SK-N-SH (cell line): ENCODE measurements at regions not wholly inside any gene's neighbourhood (a gene's known extent, or its start where the extent isn't known, plus 50 kb on each side); places are given as distances from the start of the nearest gene placed in this dataset.

Source experiments
- CTCF ChIA-PET: fragments of 300-600, 350-600 bp; formaldehyde crosslinking; extraction: SDS; loops from one replicate; lab custom pipeline; 2021; lab: Yijun Ruan, JAX
- POLR2A ChIA-PET: fragments of 350-600 bp; sonication (Branson Sonifier 250); formaldehyde crosslinking; extraction: SDS; loops from one replicate; lab custom pipeline; 2020; ENCODE audit warnings: antibody characterized with exemption, inconsistent platforms; lab: Yijun Ruan, JAX
- DNase-seq: peaks from one replicate; pipeline ENCODE4 v3.0.0; 2012
- H2AFZ ChIP-seq: fragments of 200-600 bp; sonication (generic); 2 replicates; pipeline ENCODE4 v1.8.1; 2016; ENCODE audit warnings: antibody characterized with exemption, mild to moderate bottlenecking, low read depth
- H3F3A ChIP-seq: fragments of 200-600 bp; sonication (generic); replicated peaks from 2 replicates; pipeline ENCODE3; 2016; ENCODE audit warnings: antibody characterized with exemption, mild to moderate bottlenecking; ENCODE audit not compliant: insufficient read depth
- H3K27ac ChIP-seq, 2 experiments: fragments of 200-500 bp in 1 of 2; fragments of 200-600 bp in 1 of 2; sonication (Bioruptor generic) in 1 of 2; sonication (generic), shearing (Covaris generic) in 1 of 2; 2 replicates each; pipeline versions ENCODE4 v1.5.1 to v1.6.1; 2014 to 2016; ENCODE audit warnings: low read depth in 2 of 2, inconsistent platforms in 1 of 2, low read length in 1 of 2, mild to moderate bottlenecking in 1 of 2, mixed read lengths in 1 of 2
- H3K27me3 ChIP-seq: fragments of 200-600 bp; sonication (generic), shearing (Covaris generic); 2 replicates; pipeline ENCODE4 v1.6.1; 2016; ENCODE audit warnings: mixed run types; ENCODE audit not compliant: insufficient read depth
- H3K36me3 ChIP-seq, 2 experiments: fragments of 200-500 bp in 1 of 2; fragments of 200-600 bp in 1 of 2; sonication (Bioruptor generic) in 1 of 2; sonication (generic) in 1 of 2; replicated peaks in 1 of 2; 2 replicates each; pipeline versions ENCODE3 to v1.5.1; 2014 to 2016; ENCODE audit warnings: low read length in 1 of 2, mild to moderate bottlenecking in 1 of 2; ENCODE audit not compliant: insufficient read depth in 2 of 2, control insufficient read depth in 1 of 2
- H3K4me1 ChIP-seq, 2 experiments: fragments of 200-500 bp in 1 of 2; fragments of 200-600 bp in 1 of 2; sonication (Bioruptor generic) in 1 of 2; sonication (generic), shearing (Covaris generic) in 1 of 2; 2 replicates each; pipeline versions ENCODE4 v1.5.1 to v1.6.1; 2014 to 2016; ENCODE audit warnings: low read depth in 1 of 2, low read length in 1 of 2, mixed run types in 1 of 2; ENCODE audit not compliant: insufficient read depth in 2 of 2, control insufficient read depth in 1 of 2
- H3K4me2 ChIP-seq: fragments of 200-600 bp; sonication (generic), shearing (Covaris generic); 2 replicates; pipeline ENCODE4 v1.6.1; 2017; ENCODE audit warnings: mixed run types
- H3K4me3 ChIP-seq, 2 experiments: fragments of 200-500 bp in 1 of 2; fragments of 200-600 bp in 1 of 2; sonication (Bioruptor generic) in 1 of 2; sonication (generic), shearing (Covaris generic) in 1 of 2; 2 replicates each; pipeline versions ENCODE4 v1.5.1 to v1.8.1; 2014 to 2016; ENCODE audit warnings: low read depth in 2 of 2, inconsistent platforms in 1 of 2, low read length in 1 of 2, mild to moderate bottlenecking in 1 of 2, mixed read lengths in 1 of 2, moderate library complexity in 1 of 2
- H3K79me2 ChIP-seq: fragments of 200-600 bp; sonication (generic); 2 replicates; pipeline ENCODE4 v1.8.1; 2017; ENCODE audit warnings: mild to moderate bottlenecking; ENCODE audit not compliant: insufficient read depth
- H3K9ac ChIP-seq: fragments of 200-600 bp; sonication (generic); 2 replicates; pipeline ENCODE4 v1.6.1; 2017; ENCODE audit warnings: mixed run types
- H3K9me2 ChIP-seq: fragments of 200-600 bp; sonication (generic); 2 replicates; pipeline ENCODE4 v1.6.1; 2017; ENCODE audit warnings: mixed run types
- H3K9me3 ChIP-seq: fragments of 200-600 bp; sonication (generic); 2 replicates; pipeline ENCODE4 v1.6.1; 2017; ENCODE audit warnings: mixed run types, mild to moderate bottlenecking, moderate library complexity
- H4K20me1 ChIP-seq: fragments of 200-600 bp; sonication (generic); 2 replicates; pipeline ENCODE4 v1.6.1; 2017; ENCODE audit warnings: mild to moderate bottlenecking, mixed run types; ENCODE audit not compliant: insufficient read depth
- EZH2phosphoT487 ChIP-seq: fragments of 200-600 bp; sonication (generic); IDR thresholded peaks from 2 replicates; pipeline ENCODE4 v1.6.1; 2017; ENCODE audit warnings: low read depth, mixed run types, mild to moderate bottlenecking, antibody characterized with exemption, moderate library complexity, borderline replicate concordance
- FOSL2 ChIP-seq: IDR thresholded peaks from 2 replicates; pipeline ENCODE4 v1.4.0; 2012; ENCODE audit warnings: low read depth, mild to moderate bottlenecking, moderate library complexity, borderline replicate concordance
- JUND ChIP-seq: IDR thresholded peaks from 2 replicates; pipeline ENCODE4 v1.4.0; 2012
- MEF2A ChIP-seq: IDR thresholded peaks from 2 replicates; pipeline ENCODE4 v1.4.0; 2012; ENCODE audit warnings: low read depth, borderline replicate concordance
- MXI1 ChIP-seq: IDR thresholded peaks from 2 replicates; pipeline ENCODE4 v1.6.1; 2012; ENCODE audit warnings: mild to moderate bottlenecking, low read depth, low read length, improper control_type of control experiment
- POLR2AphosphoS5 ChIP-seq: IDR thresholded peaks from 2 replicates; pipeline ENCODE4 v1.6.1; 2012; ENCODE audit warnings: low read depth, low read length
- SIN3A ChIP-seq: IDR thresholded peaks from 2 replicates; pipeline ENCODE4 v1.6.1; 2012; ENCODE audit warnings: low read depth, mild to moderate bottlenecking, low read length, moderate library complexity, borderline replicate concordance
- TCF12 ChIP-seq: IDR thresholded peaks from 2 replicates; pipeline ENCODE4 v1.4.0; 2012
- USF2 ChIP-seq: fragments of 150-350 bp; IDR thresholded peaks from 2 replicates; pipeline ENCODE4 v1.6.1; 2017; ENCODE audit warnings: antibody characterized with exemption, low read length, low read depth, borderline replicate concordance
- WGBS: methylation state at CpG from one replicate; pipeline ENCODE4 v1.1.6; 2017; ENCODE audit warnings: low lambda C conversion rate; 5-methylcytosine and 5-hydroxymethylcytosine counted together

GRCh38 chr4:125459531-125459930, 144.8 kb downstream of the FAT4 start:
- Histone ChIP-seq H3K9me2 (no peaks in the 10 kb centered on the region), H2AFZ (no peak overlapping the region), H3K4me3 (no peak overlapping the region), H3K79me2 (no peaks in the 10 kb centered on the region), H3K4me2 (no peak overlapping the region), H3F3A (no peaks in the 10 kb centered on the region), H3K4me1 (no peaks in the 10 kb centered on the region; a peak in 1 of 4 replicates), H3K27me3 (no peaks in the 10 kb centered on the region), H3K36me3 (peaks cover 0 to 10% of the 10 kb centered on the region in 2 experiments), H3K9ac (no peak overlapping the region), H3K9me3 (no peaks in the 10 kb centered on the region), H4K20me1 (no peaks in the 10 kb centered on the region), H3K27ac (no peak overlapping the region)
- ChIA-PET POLR2A (no interaction called here), CTCF (no interaction called here)
- 79% methylated on average over 1 of the region's 1 CpG for WGBS
- DNase-seq, result no peak
- TF ChIP-seq POLR2AphosphoS5 (no peak), SIN3A (no peak), MEF2A (no peak), EZH2phosphoT487 (no peak), FOSL2 (no peak)

- no peaks in the 10 kb centered on the region; a peak in 1 of 4 replicates for H3K4me1 ChIP-seq
- ChIA-PET CTCF (no interaction called here), POLR2A (no interaction called here)
- H3K36me3 ChIP-seq, result peaks cover 3 to 9% of the 10 kb centered on the region in 2 experiments
- no peak overlapping the region for H3K4me3 ChIP-seq
- TF ChIP-seq USF2, result no peak
- no peak for TF ChIP-seq MXI1
- TF ChIP-seq TCF12, result no peak
- no peaks in the 10 kb centered on the region for H3K79me2 ChIP-seq
- no peaks in the 10 kb centered on the region for H3K9me2 ChIP-seq
- H3K4me2 ChIP-seq, result no peak overlapping the region
- no peaks in the 10 kb centered on the region for H3K27me3 ChIP-seq
- no peaks in the 10 kb centered on the region for H3F3A ChIP-seq
- no peak for DNase-seq
- H3K27ac ChIP-seq, result no peak overlapping the region
- H2AFZ ChIP-seq, result no peak overlapping the region
- H3K9me3 ChIP-seq, result no peaks in the 10 kb centered on the region
- no peaks in the 10 kb centered on the region for H4K20me1 ChIP-seq
- H3K9ac ChIP-seq, result no peak overlapping the region
- WGBS, result 74% methylated on average over 3 of the region's 3 CpGs
Observed at GRCh38 chr4:125461676-125462363, 147.1 kb downstream of the FAT4 start.

- Histone ChIP-seq H2AFZ (no peak overlapping the region), H3K4me1 (no peaks in the 10 kb centered on the region; a peak in 1 of 4 replicates), H3K9me2 (no peaks in the 10 kb centered on the region), H3K36me3 (peaks cover 10 to 18% of the 10 kb centered on the region in 2 experiments), H3K9ac (no peak overlapping the region), H3K27me3 (no peaks in the 10 kb centered on the region), H3K9me3 (no peaks in the 10 kb centered on the region), H3F3A (no peaks in the 10 kb centered on the region), H3K79me2 (no peaks in the 10 kb centered on the region), H3K27ac (no peak overlapping the region), H3K4me3 (no peak overlapping the region), H4K20me1 (no peaks in the 10 kb centered on the region), H3K4me2 (no peak overlapping the region)
- WGBS, result 90% methylated on average over 1 of the region's 1 CpG
- POLR2A ChIA-PET, result no interaction called here
- no peak for DNase-seq
- TF ChIP-seq TCF12 (peak; percentile 22; the same call in 1 of the 2 replicates), JUND (no peak)
- CTCF ChIA-PET, result no interaction called here
Observed at GRCh38 chr4:125464146-125464545, 149.4 kb downstream of the FAT4 start.
